NCI-H2029 treated with DMSO at 0.1 percent for 48 hours (cell line): ENCODE measurements at regions not wholly inside any gene's neighbourhood (a gene's known extent, or its start where the extent isn't known, plus 50 kb on each side); places are given as distances from the start of the nearest gene placed in this dataset.

Experiments
- DNase-seq: peaks from one replicate; lab custom pipeline; 2025; lab: John Stamatoyannopoulos, UW

GRCh38 chr12:119245904-119246494 lies 67.3 kb downstream of the HSPB8 start:
- no peak for DNase-seq

DNA sequence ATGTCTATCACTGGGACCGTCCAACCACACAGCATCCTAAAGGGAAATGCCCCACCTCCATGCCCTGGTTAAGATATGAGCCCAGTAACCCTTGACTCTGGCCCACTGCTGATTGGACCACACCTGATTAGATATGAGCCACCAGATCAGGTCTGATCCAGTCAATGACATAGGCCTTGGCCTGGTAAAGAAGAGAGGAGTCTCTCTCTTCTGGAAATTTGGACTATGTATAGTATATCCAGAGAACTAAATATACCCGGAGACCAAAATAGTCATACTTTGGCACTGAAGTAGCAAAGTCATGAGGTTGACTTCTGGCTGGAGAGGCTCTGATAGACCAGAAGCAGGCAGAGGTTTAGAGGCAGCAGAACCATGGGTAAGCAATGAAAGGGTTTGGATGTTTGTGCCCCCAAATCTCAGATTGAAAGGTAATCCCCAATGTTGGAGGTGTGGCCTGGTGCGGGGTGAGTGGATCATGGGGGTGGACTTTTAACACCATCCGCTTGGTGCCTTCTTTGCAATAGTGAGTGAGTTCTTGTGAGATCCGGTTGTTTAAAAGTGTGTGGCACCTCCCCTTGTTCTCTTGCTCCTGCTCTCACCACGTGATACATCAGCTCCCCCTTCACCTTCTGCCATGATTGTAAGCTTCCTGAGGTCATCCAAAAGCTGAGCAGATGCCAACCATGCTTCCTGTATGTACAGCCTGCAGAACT lies 68.4 kb downstream of the HSPB8 start:
- DNase-seq, result no peak

GRCh38 chr12:119247720-119248043 lies 69.0 kb downstream of the HSPB8 start:
- no peak for DNase-seq

DNA sequence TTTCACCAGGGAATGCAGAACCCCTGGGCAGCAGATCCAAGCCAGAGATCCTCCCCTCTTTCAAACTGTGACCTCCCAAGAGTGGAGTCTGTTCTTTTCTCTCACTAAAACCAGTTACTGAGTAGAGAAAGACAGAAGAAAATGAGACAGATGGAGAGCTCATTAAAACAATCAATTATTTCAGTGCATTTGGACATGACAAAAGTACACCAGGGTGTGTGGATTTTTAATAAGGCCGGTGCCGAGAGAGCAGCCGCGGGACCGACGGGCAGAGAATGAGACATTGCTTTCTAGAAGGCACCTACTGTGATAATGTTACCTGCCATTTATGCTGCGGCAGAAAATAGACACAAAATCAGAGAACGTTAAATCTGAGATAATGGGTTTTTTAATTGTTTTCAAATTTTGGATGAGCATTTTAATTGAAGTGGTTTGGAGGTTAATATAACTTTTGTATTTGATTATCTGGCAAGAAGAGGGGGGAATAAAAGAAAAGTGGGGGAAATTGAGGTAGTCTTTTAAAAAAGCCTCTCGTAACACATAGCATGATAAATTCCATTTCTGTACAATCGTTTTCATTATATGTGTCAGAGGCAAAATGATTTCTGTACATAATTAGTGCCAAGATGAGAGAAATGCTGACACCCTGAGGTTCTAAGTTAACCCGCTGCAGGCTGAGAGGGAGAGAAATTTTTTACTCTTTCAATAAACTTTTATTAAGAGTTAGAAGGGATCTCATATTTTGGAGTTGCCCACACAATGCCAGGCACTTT lies 70.8 kb downstream of the HSPB8 start:
- DNase-seq, result no peak

GRCh38 chr12:119255314-119255713 lies 76.6 kb downstream of the HSPB8 start:
- no peak for DNase-seq

GRCh38 chr12:119258149-119258548 lies 76.4 kb upstream of the CCDC60 start:
- peak; percentile 66 for DNase-seq

- DNase-seq, result no peak
Observed at GRCh38 chr12:119258556-119258955, 76.0 kb upstream of the CCDC60 start.

DNA sequence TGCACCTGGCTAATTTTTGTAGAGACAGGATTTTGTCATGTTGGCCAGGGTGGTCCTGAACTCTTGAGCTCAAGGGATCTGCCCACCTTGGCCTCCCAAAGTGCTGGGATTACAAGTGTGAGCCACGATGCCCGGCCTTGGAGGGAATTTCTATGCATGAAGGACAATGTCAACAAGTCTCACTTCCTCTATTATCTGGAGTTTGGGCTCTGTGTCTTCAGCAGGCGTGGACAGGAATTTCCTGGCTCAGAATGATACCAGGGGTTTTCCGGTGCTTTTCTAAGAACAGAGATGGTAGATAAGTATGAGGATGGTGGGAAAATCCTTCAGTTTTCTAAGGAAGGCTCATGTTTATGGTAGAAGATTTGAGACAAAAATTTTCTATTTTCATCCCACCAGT lies 75.0 kb upstream of the CCDC60 start:
- no peak for DNase-seq

DNA sequence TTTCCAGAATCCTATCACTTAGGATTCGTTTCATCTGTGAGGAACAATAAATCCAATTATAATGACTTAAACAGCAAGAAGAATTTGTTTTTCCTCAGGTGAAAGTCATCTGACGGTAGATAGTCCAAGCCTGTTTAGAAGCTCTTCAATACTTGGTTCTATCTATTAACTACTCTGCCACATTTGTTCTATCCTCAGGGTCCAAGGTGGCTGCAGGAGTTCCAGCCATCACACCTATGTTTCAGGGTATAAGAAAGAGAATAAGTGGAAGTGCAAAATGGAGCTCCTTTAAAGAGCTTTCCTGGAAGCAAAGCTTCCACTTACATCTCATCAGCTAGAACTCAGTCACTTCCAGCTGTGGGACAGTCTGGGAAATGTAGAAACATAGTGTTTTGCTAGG lies 72.1 kb upstream of the CCDC60 start:
- DNase-seq, result no peak

GRCh38 chr12:119263466-119263865 lies 71.1 kb upstream of the CCDC60 start:
- no peak for DNase-seq

- no peak for DNase-seq
Observed at GRCh38 chr12:119266963-119267362, 67.6 kb upstream of the CCDC60 start.

DNA sequence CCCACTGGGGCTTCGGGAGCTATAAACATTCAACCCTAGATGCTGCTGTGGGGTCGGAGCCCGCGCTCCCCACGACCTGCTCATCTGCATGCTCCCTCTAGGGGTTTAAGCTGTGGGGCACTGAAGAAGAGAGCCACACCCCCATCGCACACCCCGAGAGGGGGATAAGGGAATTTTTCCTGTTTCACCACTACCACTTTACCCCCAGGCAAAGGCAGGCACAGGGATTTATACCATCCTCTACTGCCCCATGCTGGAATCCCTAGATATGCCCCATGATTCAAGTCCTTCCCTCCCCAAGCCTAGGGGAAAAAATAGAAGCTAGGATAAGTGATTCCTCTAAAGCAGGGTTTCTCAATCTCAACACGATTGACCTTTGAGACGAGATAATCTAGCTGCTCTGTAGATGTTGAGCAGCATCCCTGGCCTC lies 59.9 kb upstream of the CCDC60 start:
- no peak for DNase-seq

DNA sequence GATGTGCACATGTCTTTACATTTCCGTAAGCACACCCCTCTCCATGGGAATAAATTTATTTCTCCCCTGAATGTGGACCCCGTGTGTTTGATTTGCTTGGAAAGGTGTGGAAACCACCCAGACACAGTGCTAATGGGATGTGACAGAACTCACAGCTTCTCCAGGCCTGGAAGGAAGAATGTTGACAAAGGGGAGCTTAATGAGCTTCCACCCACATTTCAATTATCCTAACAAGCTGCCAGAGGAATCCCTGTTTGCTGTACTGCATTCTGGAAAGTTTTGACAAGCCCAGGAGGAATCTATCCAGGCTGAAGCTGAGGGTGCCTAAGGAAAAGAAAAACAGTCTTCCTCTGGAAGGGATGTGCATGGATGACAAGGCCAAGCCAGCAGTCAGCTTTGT lies 51.2 kb upstream of the CCDC60 start:
- DNase-seq, result no peak
